ENCODE measurements at regions not wholly inside any gene's neighbourhood (a gene's known extent, or its start where the extent isn't known, plus 50 kb on each side); places are given as distances from the start of the nearest gene placed in this dataset.
"Not testable (repeated sequence)": the region's sequence is repeated elsewhere in the genome, so short reads cannot be mapped to it uniquely, and the experiment has no call there.

- DNase-seq (ENCODE audit: low spot score): no peak
Measured at GRCh38 chr6:79810185-79810705, 137.1 kb downstream of the ELOVL4 start.

DNA sequence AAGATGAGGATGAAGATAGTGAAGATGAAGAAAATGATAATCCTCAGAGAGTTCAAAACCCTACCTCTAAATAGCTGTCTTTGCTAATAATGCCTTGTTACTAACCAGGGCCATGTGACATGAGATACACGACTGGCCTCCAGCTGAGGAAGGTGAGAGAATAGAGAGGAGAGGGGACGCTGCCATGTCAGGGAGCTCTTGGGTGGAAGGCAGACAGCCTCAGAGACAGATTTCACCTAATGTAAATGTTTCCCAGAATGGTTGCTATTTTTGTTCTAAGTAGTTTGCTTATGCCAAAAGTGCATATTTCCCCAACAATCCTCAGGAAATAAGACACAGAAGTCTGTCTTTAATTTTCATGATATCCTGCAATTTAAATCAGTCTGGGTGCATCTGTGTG is 138.4 kb downstream of the ELOVL4 start:
- DNase-seq (ENCODE audit: low spot score): no peak

GRCh38 chr6:79806661-79807060 is 140.7 kb downstream of the ELOVL4 start:
- not testable (repeated sequence) for DNase-seq (ENCODE audit: low spot score)

DNA sequence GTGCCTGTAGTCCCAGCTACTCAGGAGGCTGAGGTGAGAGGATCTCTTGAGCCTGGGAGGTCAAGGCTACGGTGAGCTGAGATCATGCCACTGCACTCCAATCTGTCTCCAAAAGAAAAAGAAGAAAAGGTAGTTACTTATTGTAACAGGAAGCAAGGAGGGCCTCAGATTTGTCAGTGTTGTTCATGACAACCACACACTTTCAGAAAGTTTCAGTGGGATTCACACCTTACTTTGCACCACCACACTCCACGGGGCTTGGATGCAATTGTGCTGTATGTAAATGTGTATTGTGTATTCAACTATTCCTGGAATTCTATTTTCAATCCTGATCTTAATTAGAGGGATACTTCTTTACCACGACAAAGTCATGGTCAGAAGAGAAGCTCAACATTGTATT is 142.6 kb downstream of the ELOVL4 start:
- DNase-seq (ENCODE audit: low spot score): no peak

GRCh38 chr6:79803917-79804316 is 143.4 kb downstream of the ELOVL4 start:
- DNase-seq (ENCODE audit: low spot score): no peak

DNA sequence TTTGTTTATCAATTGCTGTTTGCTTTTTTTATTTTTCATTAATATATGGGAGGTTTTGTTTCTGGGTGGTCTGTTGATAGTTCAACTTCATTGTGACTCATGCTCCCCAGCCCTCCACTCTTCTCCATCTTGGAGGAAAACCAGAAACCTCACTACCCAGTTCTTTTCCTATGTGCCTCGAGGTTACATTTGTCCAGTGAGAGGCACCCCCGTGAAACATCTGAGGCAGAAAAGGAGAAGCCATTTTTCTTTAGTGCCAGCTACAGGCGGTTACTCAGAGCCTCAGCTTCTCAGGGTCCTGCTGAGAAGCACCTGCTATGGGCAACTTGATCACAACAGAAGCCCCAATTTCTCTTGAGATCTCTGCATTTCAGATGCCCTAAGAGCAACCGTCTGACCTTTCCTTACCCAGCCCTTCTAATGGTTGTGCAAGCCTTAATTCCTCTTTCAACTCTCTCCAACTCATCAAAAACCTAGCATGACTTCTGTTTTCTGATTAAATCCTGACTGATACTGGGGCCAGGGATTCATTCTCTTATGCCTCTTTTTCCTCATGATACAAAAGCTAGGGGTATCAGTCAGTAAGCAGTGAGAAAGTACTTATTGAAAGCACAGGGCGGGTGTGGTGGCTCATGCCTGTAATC is 144.6 kb downstream of the ELOVL4 start:
- no peak for DNase-seq (ENCODE audit: low spot score)

DNA sequence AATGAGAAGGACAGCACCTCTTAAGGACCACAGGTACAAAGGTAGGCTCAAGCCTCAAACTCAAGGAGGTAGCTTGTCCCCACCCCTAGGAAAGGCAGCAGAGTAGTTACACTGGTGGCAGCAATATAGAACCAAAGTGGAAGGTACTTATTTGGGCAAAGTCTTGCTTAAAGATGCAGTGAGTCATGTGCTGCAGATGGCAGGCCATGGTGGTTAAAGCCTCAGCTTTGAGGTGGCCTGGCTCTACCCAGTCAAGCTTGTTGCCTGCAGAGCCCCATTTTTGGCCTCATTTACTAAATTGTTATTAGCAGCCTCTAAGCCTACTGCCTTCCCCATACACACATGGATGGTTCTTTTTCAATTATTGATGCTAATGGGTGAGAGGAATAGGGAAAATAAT is 146.0 kb downstream of the ELOVL4 start:
- no peak for DNase-seq (ENCODE audit: low spot score)

DNA sequence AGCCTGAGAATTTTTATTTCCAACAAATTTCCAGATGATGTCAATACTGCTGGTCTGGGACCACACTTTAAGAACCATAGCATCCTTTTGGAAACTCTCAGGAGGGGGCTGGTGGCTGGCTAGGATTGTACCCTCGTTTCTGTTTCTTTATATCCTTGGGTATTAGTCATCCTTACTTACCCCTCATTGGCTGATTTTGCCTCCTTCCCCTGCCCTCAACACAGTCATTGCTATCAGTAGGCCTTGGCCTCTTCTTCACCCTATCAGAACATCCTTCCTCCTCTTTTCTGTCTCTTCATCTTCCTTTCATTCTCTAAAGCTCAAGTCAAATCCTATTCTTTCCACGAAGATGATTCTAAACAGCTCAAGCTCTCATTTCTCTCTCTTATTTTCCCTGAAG is 148.5 kb downstream of the ELOVL4 start:
- no peak for DNase-seq (ENCODE audit: low spot score)

DNA sequence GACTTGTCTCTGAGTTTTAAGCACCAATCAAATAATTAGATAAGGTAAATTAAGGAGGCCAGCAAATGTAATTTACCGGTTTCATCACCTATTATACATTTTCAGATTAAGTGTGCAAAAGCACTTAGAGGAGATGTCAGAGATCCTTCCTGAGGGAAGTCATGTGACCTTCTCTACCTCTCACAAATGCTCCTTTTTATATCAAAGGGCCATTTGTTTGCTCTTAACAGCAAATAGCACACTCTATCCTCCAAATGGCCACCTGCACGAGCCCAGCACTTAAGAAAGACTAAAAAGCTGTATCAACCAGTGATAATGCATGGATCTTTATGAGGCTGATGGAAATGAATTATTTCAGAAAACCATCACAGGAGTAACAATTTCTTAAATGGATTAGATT is 149.4 kb downstream of the ELOVL4 start:
- DNase-seq (ENCODE audit: low spot score): no peak

GRCh38 chr6:79797163-79797764 is 150.1 kb downstream of the ELOVL4 start:
- no peak for DNase-seq (ENCODE audit: low spot score)

DNA sequence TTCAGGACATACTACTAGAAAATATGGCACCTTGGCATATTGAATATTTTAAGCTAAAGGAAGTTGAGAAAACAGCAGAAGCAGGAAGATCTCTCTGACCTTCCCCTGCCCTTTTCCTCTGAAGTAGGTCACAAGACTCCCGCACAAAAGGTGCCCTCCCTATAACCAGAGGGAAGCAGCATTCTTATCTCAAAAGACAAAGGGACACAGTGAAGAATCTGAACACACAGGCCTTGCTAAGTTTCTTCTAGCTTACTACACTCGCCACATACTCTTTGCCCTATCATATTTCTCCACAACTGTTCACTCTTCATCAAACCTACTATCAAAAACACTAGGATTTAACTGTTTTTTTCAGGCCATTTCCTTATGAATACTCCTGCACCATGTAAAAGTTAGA is 151.2 kb downstream of the ELOVL4 start:
- DNase-seq (ENCODE audit: low spot score): no peak

GRCh38 chr6:79789896-79790295 is 157.5 kb downstream of the ELOVL4 start:
- no peak for DNase-seq (ENCODE audit: low spot score)

GRCh38 chr6:79788756-79789155 is 157.6 kb downstream of the SH3BGRL2 start:
- DNase-seq (ENCODE audit: low spot score): no peak

DNA sequence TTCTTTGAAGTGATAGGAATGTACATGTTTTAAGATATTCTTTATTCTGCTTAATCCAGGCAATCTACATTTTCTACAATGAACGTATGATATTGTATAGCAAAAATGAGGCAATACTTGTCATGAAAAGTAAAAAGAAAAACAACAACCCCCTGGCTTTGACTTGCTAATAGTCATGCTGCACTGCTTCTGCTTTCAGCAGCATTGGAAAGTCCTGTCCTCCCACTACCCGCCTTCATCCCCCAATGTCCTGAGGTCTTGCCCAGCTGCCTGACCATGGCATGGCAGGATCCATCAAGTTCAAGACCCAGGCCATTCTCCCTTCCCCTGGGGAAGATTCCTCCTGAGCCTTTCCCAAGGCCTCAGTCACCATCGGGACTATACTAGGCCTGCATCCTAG is 156.5 kb downstream of the SH3BGRL2 start:
- no peak for DNase-seq (ENCODE audit: low spot score)

DNA sequence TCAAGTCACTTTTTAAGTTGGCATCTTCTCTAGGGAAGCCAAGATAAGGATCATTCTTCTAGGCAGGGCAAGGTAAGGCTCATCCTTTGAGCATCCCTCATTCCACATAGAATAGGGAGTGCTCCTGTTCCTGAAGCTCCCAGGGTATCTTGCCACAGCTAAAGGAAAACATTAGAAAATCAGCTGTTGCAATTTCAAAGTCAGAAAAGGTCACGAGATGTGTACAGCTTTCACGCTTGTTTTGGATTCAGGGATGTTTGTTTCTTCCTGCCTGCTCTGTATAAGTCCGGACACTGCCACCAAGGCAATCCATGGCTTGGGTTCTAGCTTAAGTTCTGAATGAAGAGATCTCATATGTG is 153.2 kb downstream of the SH3BGRL2 start:
- DNase-seq (ENCODE audit: low spot score): no peak

- DNase-seq (ENCODE audit: low spot score): no peak
Measured at GRCh38 chr6:79783670-79784394, 152.7 kb downstream of the SH3BGRL2 start.

- DNase-seq (ENCODE audit: low spot score): no peak
Measured at GRCh38 chr6:79782792-79783580, 151.9 kb downstream of the SH3BGRL2 start.

GRCh38 chr6:79781916-79782315 is 150.8 kb downstream of the SH3BGRL2 start:
- DNase-seq (ENCODE audit: low spot score): no peak

GRCh38 chr6:79780881-79781280 is 149.8 kb downstream of the SH3BGRL2 start:
- no peak for DNase-seq (ENCODE audit: low spot score)

- no peak for DNase-seq (ENCODE audit: low spot score)
Measured at GRCh38 chr6:79778816-79779215, 147.7 kb downstream of the SH3BGRL2 start.

GRCh38 chr6:79777713-79778579 is 146.8 kb downstream of the SH3BGRL2 start:
- peak; percentile 60 for DNase-seq (ENCODE audit: low spot score)

All from HT-29 (cell line).